GM23338 (cell line): ENCODE measurements at regions not wholly inside any gene's neighbourhood (a gene's known extent, or its start where the extent isn't known, plus 50 kb on each side); places are given as distances from the start of the nearest gene placed in this dataset.
A peak's percentile ranks its signal among the peaks of the same experiment; 100 is the strongest.

Experiments used
- ATAC-seq: fragments of 200-7000 bp; cut with Tn5 transposase; 3 replicates; pipeline ENCODE4 v1.9.1; 2020
- DNase-seq: peaks from one replicate; pipeline ENCODE4 v3.0.0-alpha.2; 2015; ENCODE audit warnings: low spot score
- H2AFZ ChIP-seq: fragments of 200-600 bp; sonication (generic); 2 replicates; pipeline ENCODE4 v1.8.0; 2016; ENCODE audit warnings: antibody characterized with exemption, mild to moderate bottlenecking, moderate library complexity
- H3F3A ChIP-seq: fragments of 200-600 bp; sonication (generic); replicated peaks from 2 replicates; pipeline ENCODE4 v1.8.0; 2017; ENCODE audit warnings: antibody characterized with exemption, mixed run types, low read depth
- H3K27ac ChIP-seq: fragments of 200-600 bp; sonication (generic); 2 replicates; pipeline ENCODE4 v1.6.1; 2016; ENCODE audit warnings: low read depth
- H3K27me3 ChIP-seq: fragments of 200-600 bp; sonication (generic); 2 replicates; pipeline ENCODE4 v1.8.0; 2016; ENCODE audit warnings: mild to moderate bottlenecking, mixed run types, moderate library complexity; ENCODE audit not compliant: insufficient read depth
- H3K36me3 ChIP-seq: fragments of 200-600 bp; sonication (generic); 2 replicates; pipeline ENCODE4 v1.8.0; 2016; ENCODE audit warnings: mild to moderate bottlenecking; ENCODE audit not compliant: insufficient read depth
- H3K4me1 ChIP-seq: fragments of 200-600 bp; sonication (generic); 2 replicates; pipeline ENCODE4 v1.8.0; 2016; ENCODE audit warnings: mild to moderate bottlenecking, moderate library complexity; ENCODE audit not compliant: insufficient read depth
- H3K4me2 ChIP-seq: fragments of 200-600 bp; sonication (generic); 2 replicates; pipeline ENCODE4 v1.7.1; 2017; ENCODE audit warnings: mixed run types
- H3K4me3 ChIP-seq: fragments of 200-600 bp; sonication (generic); 2 replicates; pipeline ENCODE4 v1.6.1; 2016; ENCODE audit warnings: mixed run types
- H3K79me2 ChIP-seq: fragments of 200-600 bp; sonication (generic); replicated peaks from 2 replicates; pipeline ENCODE4 v1.8.0; 2017; ENCODE audit warnings: mild to moderate bottlenecking; ENCODE audit not compliant: insufficient read depth
- H3K9me2 ChIP-seq: fragments of 200-600 bp; sonication (generic); 2 replicates; pipeline ENCODE4 v1.8.0; 2017; ENCODE audit not compliant: insufficient read depth
- H4K20me1 ChIP-seq: fragments of 200-600 bp; sonication (generic); replicated peaks from 2 replicates; pipeline ENCODE4 v1.8.0; 2017; ENCODE audit warnings: mild to moderate bottlenecking; ENCODE audit not compliant: insufficient read depth
- H3K27ac Mint-ChIP-seq: 2 replicates; pipeline ENCODE4 v1.8.0; 2020; ENCODE audit warnings: inconsistent platforms, mild to moderate bottlenecking, moderate library complexity, mixed read lengths
- H3K27me3 Mint-ChIP-seq: 3 replicates; pipeline ENCODE4 v1.8.0; 2022; ENCODE audit warnings: low read depth, mild to moderate bottlenecking, moderate library complexity, mixed read lengths, inconsistent platforms; ENCODE audit not compliant: insufficient read depth, poor library complexity
- H3K36me3 Mint-ChIP-seq: 3 replicates; pipeline ENCODE4 v1.8.0; 2021; ENCODE audit warnings: low read depth, mild to moderate bottlenecking, inconsistent platforms, moderate library complexity, mixed read lengths
- H3K4me1 Mint-ChIP-seq: 3 replicates; pipeline ENCODE4 v1.8.0; 2020; ENCODE audit warnings: mild to moderate bottlenecking, inconsistent platforms, mixed read lengths
- H3K4me3 Mint-ChIP-seq: 3 replicates; pipeline ENCODE4 v1.8.0; 2021; ENCODE audit warnings: moderate library complexity, mild to moderate bottlenecking, inconsistent platforms, mixed read lengths
- H3K9me3 Mint-ChIP-seq: 3 replicates; pipeline ENCODE4 v1.8.0; 2020; ENCODE audit warnings: moderate library complexity, mild to moderate bottlenecking, inconsistent platforms, mixed read lengths
- CREB1 ChIP-seq: fragments of 250-450 bp; sonication (Bioruptor Pico); IDR thresholded peaks from 2 replicates; pipeline ENCODE4 v1.5.0; 2020; ENCODE audit warnings: low read depth, mild to moderate bottlenecking, moderate library complexity
- CTCF ChIP-seq, 2 experiments: fragments of 200-600 bp in 1 of 2; sonication (generic) in 1 of 2; conservative IDR thresholded peaks; 2 replicates each; pipeline versions ENCODE4 v1.5.1 to v1.6.1; 2016 to 2017; ENCODE audit warnings: antibody characterized with exemption in 2 of 2, low read depth in 2 of 2, mild to moderate bottlenecking in 2 of 2, moderate library complexity in 1 of 2
- ETS1 ChIP-seq: IDR thresholded peaks from 2 replicates; pipeline ENCODE4 v1.6.1; 2016; ENCODE audit warnings: antibody characterized with exemption
- EZH2 ChIP-seq: fragments of 200-600 bp; sonication (generic); IDR thresholded peaks from one replicate; pipeline ENCODE4 v1.8.0; 2017; ENCODE audit warnings: antibody characterized with exemption, mild to moderate bottlenecking, low read depth; ENCODE audit not compliant: unreplicated experiment
- EZH2phosphoT487 ChIP-seq: fragments of 200-600 bp; sonication (generic); IDR thresholded peaks from one replicate; pipeline ENCODE4 v1.8.1; 2018; ENCODE audit warnings: antibody characterized with exemption; ENCODE audit not compliant: unreplicated experiment
- JUNB ChIP-seq: IDR thresholded peaks from one replicate; pipeline ENCODE4 v1.6.1; 2016; ENCODE audit warnings: antibody characterized with exemption; ENCODE audit not compliant: unreplicated experiment
- NANOG ChIP-seq: IDR thresholded peaks from 2 replicates; pipeline ENCODE4 v1.6.1; 2016; ENCODE audit warnings: antibody characterized with exemption, borderline replicate concordance
- POLR2AphosphoS5 ChIP-seq: IDR thresholded peaks from 2 replicates; pipeline ENCODE4 v1.6.1; 2016; ENCODE audit warnings: antibody characterized with exemption, low read depth
- REST ChIP-seq: IDR thresholded peaks from one replicate; pipeline ENCODE4 v1.6.1; 2018; ENCODE audit warnings: antibody characterized with exemption; ENCODE audit not compliant: unreplicated experiment
- STAT1 ChIP-seq: IDR thresholded peaks from one replicate; pipeline ENCODE4 v1.6.1; 2016; ENCODE audit warnings: antibody characterized with exemption; ENCODE audit not compliant: unreplicated experiment
- ZNF114 ChIP-seq: fragments of 250-450 bp; sonication (Bioruptor Pico); IDR thresholded peaks from 2 replicates; pipeline ENCODE4 v1.5.0; 2020; ENCODE audit warnings: mild to moderate bottlenecking, moderate library complexity
- ZNF331 ChIP-seq: fragments of 250-450 bp; sonication (Bioruptor Pico); IDR thresholded peaks from 2 replicates; pipeline ENCODE4 v1.5.0; 2020; ENCODE audit warnings: low read depth, mild to moderate bottlenecking, moderate library complexity
- ZNF462 ChIP-seq: fragments of 250-450 bp; sonication (Bioruptor Pico); IDR thresholded peaks from 2 replicates; pipeline ENCODE4 v1.5.0; 2020; ENCODE audit warnings: mild to moderate bottlenecking, moderate library complexity

GRCh38 chr3:68004091-68004490, 349.7 kb upstream of the SUCLG2 start:
- H3K27ac ChIP-seq: no peak overlapping the region
- H3K27me3 ChIP-seq: peaks cover 22% of the 10 kb centered on the region
- ATAC-seq (peak; percentile 6; the same call in 1 of the 3 replicates), DNase-seq (no peak)
- Mint-ChIP-seq H3K4me3 (no peak overlapping the region; the same call in 2 of the 3 replicates), H3K9me3 (peaks cover 10% of the 10 kb centered on the region; the same call in 1 of the 3 replicates), H3K36me3 (peaks cover 3% of the 10 kb centered on the region; the same call in 1 of the 3 replicates), H3K27ac (no peak overlapping the region), H3K27me3 (peaks cover 15% of the 10 kb centered on the region), H3K4me1 (peaks cover 32% of the 10 kb centered on the region)
- no peak overlapping the region for H2AFZ ChIP-seq
- no peaks in the 10 kb centered on the region for H3K9me2 ChIP-seq
- TF ChIP-seq CTCF (conservative IDR thresholded peaks at IDR 0.05; ENCODE audit: low read depth in 2 of 2) (no peak), STAT1 (no peak), REST (no peak), JUNB (no peak), EZH2phosphoT487 (no peak), ZNF331 (CRISPR knock-in tag) (no peak), POLR2AphosphoS5 (no peak), ZNF462 (no peak), NANOG (no peak), EZH2 (no peak), ETS1 (no peak), CREB1 (CRISPR knock-in tag) (no peak), ZNF114 (CRISPR knock-in tag) (no peak)
- no peak overlapping the region for H3K4me2 ChIP-seq
- H3F3A ChIP-seq: no peaks in the 10 kb centered on the region
- H4K20me1 ChIP-seq: no peaks in the 10 kb centered on the region
- no peaks in the 10 kb centered on the region for H3K79me2 ChIP-seq
- H3K4me3 ChIP-seq: no peak overlapping the region
- peaks cover 30% of the 10 kb centered on the region for H3K4me1 ChIP-seq
- no peaks in the 10 kb centered on the region for H3K36me3 ChIP-seq
